Type B pancreatic cell (in vitro differentiated cells): ENCODE measurements at regions not wholly inside any gene's neighbourhood (a gene's known extent, or its start where the extent isn't known, plus 50 kb on each side); places are given as distances from the start of the nearest gene placed in this dataset.

Experiments used
- DNase-seq: peaks from one replicate; pipeline ENCODE4 v3.0.0; 2021; ENCODE audit warnings: mixed read lengths; ENCODE audit not compliant: unreplicated experiment; ENCODE audit errors: extremely low spot score
- H3K27ac Mint-ChIP-seq: 2 replicates; pipeline ENCODE4 v1.8.0; 2021; ENCODE audit warnings: mild to moderate bottlenecking, mixed read lengths
- H3K27me3 Mint-ChIP-seq: 2 replicates; pipeline ENCODE4 v1.8.0; 2021; ENCODE audit warnings: mixed read lengths
- H3K36me3 Mint-ChIP-seq: 2 replicates; pipeline ENCODE4 v1.8.0; 2021; ENCODE audit warnings: mixed read lengths
- H3K4me1 Mint-ChIP-seq: one replicate; pipeline ENCODE4 v1.8.0; 2021; ENCODE audit warnings: mixed read lengths; ENCODE audit not compliant: unreplicated experiment
- H3K4me3 Mint-ChIP-seq: 2 replicates; pipeline ENCODE4 v1.8.0; 2021; ENCODE audit warnings: mild to moderate bottlenecking, mixed read lengths
- H3K9me3 Mint-ChIP-seq: 2 replicates; pipeline ENCODE4 v1.8.0; 2021; ENCODE audit warnings: mixed read lengths
- TF ChIP-seq, protein P1 (sequence below): fragments of 200-600 bp; sonication (generic); conservative IDR thresholded peaks from 2 replicates; pipeline ENCODE4 v1.5.0; 2021; ENCODE audit warnings: antibody characterized with exemption, mild to moderate bottlenecking

DNA sequence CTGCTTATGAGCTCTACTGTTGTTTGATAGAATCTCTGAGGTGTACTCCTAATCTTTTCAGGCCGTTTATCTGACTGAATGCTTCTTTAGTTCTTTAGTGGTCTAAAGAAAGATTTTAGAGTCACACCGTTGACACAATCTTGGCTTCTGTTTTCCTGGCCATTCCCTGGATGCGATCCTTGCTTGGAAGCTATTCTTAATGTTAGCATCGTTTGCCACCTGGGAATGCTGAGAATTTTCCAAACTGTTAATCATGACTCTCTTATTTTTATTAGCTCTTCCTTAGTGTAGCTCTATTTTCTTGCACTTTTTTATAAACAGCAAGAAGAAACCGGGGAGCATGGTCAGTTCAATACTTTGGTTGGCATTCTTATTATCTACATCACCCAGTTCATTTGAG is 281.0 kb upstream of the PCDH20 start:
- H3K36me3 Mint-ChIP-seq: no peaks in the 10 kb centered on the region
- H3K27me3 Mint-ChIP-seq: no peaks in the 10 kb centered on the region
- no peaks in the 10 kb centered on the region for H3K9me3 Mint-ChIP-seq
- TF ChIP-seq, protein P1, sequence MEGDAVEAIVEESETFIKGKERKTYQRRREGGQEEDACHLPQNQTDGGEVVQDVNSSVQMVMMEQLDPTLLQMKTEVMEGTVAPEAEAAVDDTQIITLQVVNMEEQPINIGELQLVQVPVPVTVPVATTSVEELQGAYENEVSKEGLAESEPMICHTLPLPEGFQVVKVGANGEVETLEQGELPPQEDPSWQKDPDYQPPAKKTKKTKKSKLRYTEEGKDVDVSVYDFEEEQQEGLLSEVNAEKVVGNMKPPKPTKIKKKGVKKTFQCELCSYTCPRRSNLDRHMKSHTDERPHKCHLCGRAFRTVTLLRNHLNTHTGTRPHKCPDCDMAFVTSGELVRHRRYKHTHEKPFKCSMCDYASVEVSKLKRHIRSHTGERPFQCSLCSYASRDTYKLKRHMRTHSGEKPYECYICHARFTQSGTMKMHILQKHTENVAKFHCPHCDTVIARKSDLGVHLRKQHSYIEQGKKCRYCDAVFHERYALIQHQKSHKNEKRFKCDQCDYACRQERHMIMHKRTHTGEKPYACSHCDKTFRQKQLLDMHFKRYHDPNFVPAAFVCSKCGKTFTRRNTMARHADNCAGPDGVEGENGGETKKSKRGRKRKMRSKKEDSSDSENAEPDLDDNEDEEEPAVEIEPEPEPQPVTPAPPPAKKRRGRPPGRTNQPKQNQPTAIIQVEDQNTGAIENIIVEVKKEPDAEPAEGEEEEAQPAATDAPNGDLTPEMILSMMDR: no peak
- no peak for DNase-seq
- no peaks in the 10 kb centered on the region for H3K4me1 Mint-ChIP-seq
- no peak overlapping the region for H3K4me3 Mint-ChIP-seq
- no peak overlapping the region for H3K27ac Mint-ChIP-seq

DNA sequence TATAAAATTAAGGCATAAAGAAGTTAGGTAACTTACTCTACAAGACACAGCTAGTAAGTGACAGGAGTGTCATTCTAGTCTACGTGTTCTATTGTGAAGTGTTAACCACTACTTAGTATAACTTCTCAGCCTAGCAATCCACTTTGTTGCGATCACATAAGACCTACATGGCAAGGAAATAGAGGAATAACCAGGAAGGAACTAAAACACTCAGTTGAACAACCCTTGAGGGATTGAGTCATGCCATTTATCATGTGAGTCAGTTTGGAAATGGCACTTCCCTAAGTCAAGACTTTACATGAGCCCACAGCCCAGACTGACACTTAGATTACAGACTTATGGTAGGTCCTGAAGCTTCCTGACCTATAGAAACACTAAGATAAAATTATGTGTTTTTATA is 279.5 kb upstream of the PCDH20 start:
- no peak for DNase-seq
- Mint-ChIP-seq H3K4me3 (no peak overlapping the region), H3K9me3 (no peaks in the 10 kb centered on the region), H3K4me1 (no peaks in the 10 kb centered on the region), H3K36me3 (no peaks in the 10 kb centered on the region), H3K27ac (no peak overlapping the region), H3K27me3 (no peaks in the 10 kb centered on the region)
- TF ChIP-seq, protein P1: no peak

DNA sequence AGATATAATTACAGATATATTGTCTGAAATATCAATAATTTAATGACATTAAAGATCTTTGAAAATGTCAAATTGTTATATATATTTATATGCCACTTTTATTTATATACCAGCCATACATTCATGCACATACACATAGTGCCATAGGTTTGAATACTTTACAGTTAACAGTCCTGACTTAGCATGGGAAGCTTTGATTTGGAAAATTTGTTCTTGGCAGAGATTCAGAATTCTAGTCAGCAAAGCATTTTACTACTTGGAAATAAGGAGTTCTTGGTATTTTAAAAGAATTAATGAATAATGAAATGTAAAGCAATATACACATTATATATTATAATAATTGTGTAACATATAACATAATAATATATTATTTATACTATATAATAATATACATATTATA is 277.0 kb upstream of the PCDH20 start:
- TF ChIP-seq, protein P1: no peak

DNA sequence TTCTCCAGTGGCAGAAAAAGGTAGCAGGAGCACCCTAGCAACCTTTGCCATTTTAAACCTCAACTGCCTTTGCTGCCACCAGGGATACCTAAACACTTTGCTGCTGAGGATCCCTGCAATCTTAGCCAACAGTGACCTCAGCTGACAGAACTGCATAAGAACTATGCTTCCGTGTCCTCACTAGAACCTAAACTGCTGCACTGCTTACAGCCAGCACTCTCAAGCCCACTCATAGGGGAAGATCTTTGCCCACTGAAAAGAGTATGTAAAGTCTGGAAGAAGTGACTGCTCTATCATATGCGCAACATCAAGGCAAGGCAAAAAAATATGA is 270.0 kb upstream of the PCDH20 start:
- no peak overlapping the region for H3K4me3 Mint-ChIP-seq
- no peaks in the 10 kb centered on the region for H3K27me3 Mint-ChIP-seq
- no peak for DNase-seq
- H3K36me3 Mint-ChIP-seq: no peaks in the 10 kb centered on the region
- no peaks in the 10 kb centered on the region for H3K4me1 Mint-ChIP-seq
- H3K27ac Mint-ChIP-seq: no peak overlapping the region
- TF ChIP-seq, protein P1: peak; percentile 56
- no peaks in the 10 kb centered on the region for H3K9me3 Mint-ChIP-seq

More for the DNA sequence above, 277.0 kb upstream of the PCDH20 start:
- DNase-seq: no peak
- H3K27me3 Mint-ChIP-seq: no peaks in the 10 kb centered on the region
- H3K4me1 Mint-ChIP-seq: no peaks in the 10 kb centered on the region
- no peaks in the 10 kb centered on the region for H3K9me3 Mint-ChIP-seq
- H3K4me3 Mint-ChIP-seq: no peak overlapping the region
- no peaks in the 10 kb centered on the region for H3K36me3 Mint-ChIP-seq
- H3K27ac Mint-ChIP-seq: no peak overlapping the region

DNA sequence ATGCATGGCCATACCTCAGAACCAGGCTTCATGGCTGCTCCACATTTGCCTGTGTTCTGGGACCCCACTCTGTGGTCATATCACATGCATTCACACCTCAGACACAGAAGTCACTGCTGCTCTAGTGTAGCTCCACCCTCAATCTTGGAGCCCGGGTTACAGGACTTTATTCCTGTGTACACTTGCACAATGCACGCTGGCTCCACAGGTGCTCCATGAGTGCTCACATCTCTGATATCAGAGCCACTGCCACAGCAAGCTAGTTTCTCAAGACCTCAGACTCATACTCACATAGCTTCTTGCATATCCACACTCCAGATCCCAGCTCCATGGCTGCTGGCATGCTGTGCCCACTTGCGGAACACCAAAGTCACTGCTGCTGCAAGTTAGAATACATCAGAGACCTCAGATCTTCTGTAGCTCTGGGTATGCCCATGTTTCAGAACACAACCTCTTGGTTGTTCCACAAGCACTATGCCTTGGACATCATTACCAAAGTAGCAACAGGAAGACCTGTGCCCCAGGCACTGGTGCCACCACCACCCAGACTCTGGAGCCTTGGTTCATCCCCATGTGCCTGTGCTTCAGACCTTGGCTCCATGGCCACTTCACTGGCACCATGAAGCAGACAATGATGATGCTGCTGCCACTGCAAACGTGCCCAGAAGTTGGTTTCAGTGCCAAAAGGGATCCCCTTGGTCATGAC is 269.5 kb upstream of the PCDH20 start:
- no peaks in the 10 kb centered on the region for H3K9me3 Mint-ChIP-seq
- H3K4me3 Mint-ChIP-seq: no peak overlapping the region

More for the DNA sequence above, 269.5 kb upstream of the PCDH20 start:
- Mint-ChIP-seq H3K27ac (no peak overlapping the region), H3K36me3 (no peaks in the 10 kb centered on the region), H3K27me3 (no peaks in the 10 kb centered on the region), H3K4me1 (no peaks in the 10 kb centered on the region)
- TF ChIP-seq, protein P1: no peak
- DNase-seq: no peak
